Gastroesophageal sphincter (tissue), 4 donors: ENCODE measurements at regions not wholly inside any gene's neighbourhood (a gene's known extent, or its start where the extent isn't known, plus 50 kb on each side); places are given as distances from the start of the nearest gene placed in this dataset.
A peak's percentile ranks its signal among the peaks of the same experiment; 100 is the strongest.

Experiments used
- ATAC-seq: fragments of 150-250 bp; one replicate; pipeline ENCODE4 v1.9.1; 2016; ENCODE audit warnings: mild to moderate bottlenecking, moderate library complexity
- H3K27ac ChIP-seq, 4 donors: fragments of 200-600 bp; sonication (generic) in 3 of 4; 1 replicate in 3 of 4; 2 replicates in 1 of 4; pipeline ENCODE4 v1.5.1; 2016 to 2019
- H3K27me3 ChIP-seq: fragments of 200-600 bp; sonication (generic); one replicate; pipeline ENCODE4 v1.5.1; 2019
- H3K36me3 ChIP-seq, 2 donors: fragments of 200-600 bp; sonication (generic); one replicate each; pipeline ENCODE4 v1.5.1; 2019; ENCODE audit warnings: control low read depth in 1 of 2
- H3K4me1 ChIP-seq, 3 donors: fragments of 200-600 bp; sonication (generic); 1 replicate in 2 of 3; 2 replicates in 1 of 3; pipeline ENCODE4 v1.5.1; 2016 to 2019; ENCODE audit warnings: control low read depth in 2 of 3
- H3K4me3 ChIP-seq, 2 donors: fragments of 200-600 bp; sonication (generic); one replicate each; pipeline ENCODE4 v1.5.1; 2019; ENCODE audit warnings: mild to moderate bottlenecking in 1 of 2, moderate library complexity in 1 of 2
- H3K9me3 ChIP-seq, 3 donors: fragments of 200-600 bp; sonication (generic); one replicate each; pipeline ENCODE4 v1.5.1; 2017 to 2019; ENCODE audit warnings: control low read depth in 2 of 3
- CTCF ChIP-seq, 4 experiments: fragments of 200-600 bp in 2 of 4; fragments of 450-650 bp in 2 of 4; sonication (generic) in 1 of 4; IDR thresholded peaks; one replicate each; pipeline ENCODE4 v1.5.1; 2017 to 2019; ENCODE audit warnings: antibody characterized with exemption in 4 of 4, mild to moderate bottlenecking in 2 of 4, moderate library complexity in 2 of 4
- EP300 ChIP-seq: sonication (generic); formaldehyde crosslinking; IDR thresholded peaks from one replicate; pipeline ENCODE4 v1.6.1; 2017; ENCODE audit warnings: antibody characterized with exemption, mild to moderate bottlenecking
- POLR2A ChIP-seq, 2 donors: fragments of 450-650 bp; IDR thresholded peaks; one replicate each; pipeline ENCODE4 v1.6.1; 2017; ENCODE audit warnings: antibody characterized with exemption in 2 of 2, mild to moderate bottlenecking in 2 of 2, moderate library complexity in 1 of 2
- POLR2AphosphoS5 ChIP-seq: sonication (generic); formaldehyde crosslinking; IDR thresholded peaks from one replicate; pipeline ENCODE4 v1.6.1; 2017; ENCODE audit warnings: antibody characterized with exemption
- WGBS, 2 donors: methylation state at CpG; one replicate each; pipeline ENCODE4 v1.1.5; 2018; ENCODE audit warnings: low coverage in 1 of 2; 5-methylcytosine and 5-hydroxymethylcytosine counted together

GRCh38 chr1:99173900-99174299, 90.4 kb upstream of the PLPPR4 start:
- Histone ChIP-seq H3K27ac (no peak overlapping the region), H3K9me3 (no peaks in the 10 kb centered on the region), H3K27me3 (no peaks in the 10 kb centered on the region), H3K36me3 (no peaks in the 10 kb centered on the region), H3K4me3 (no peak overlapping the region), H3K4me1 (no peaks in the 10 kb centered on the region)
- no peak for ATAC-seq
- 98% methylated on average over 7 of the region's 7 CpGs; no CpG with 5 or more reads in 1 of the 2 donors for WGBS, 2 donors
- no peak for TF ChIP-seq CTCF (IDR thresholded peaks at IDR 0.05)
- no peak for TF ChIP-seq EP300
- no peak for TF ChIP-seq POLR2AphosphoS5
- no peak for TF ChIP-seq POLR2A (IDR thresholded peaks at IDR 0.05)

GRCh38 chr1:99176753-99177152, 87.5 kb upstream of the PLPPR4 start:
- Histone ChIP-seq H3K36me3 (no peaks in the 10 kb centered on the region), H3K27ac (no peak overlapping the region), H3K27me3 (no peaks in the 10 kb centered on the region), H3K4me3 (no peak overlapping the region), H3K9me3 (no peaks in the 10 kb centered on the region), H3K4me1 (peaks cover 0 to 10% (median 0%) of the 10 kb centered on the region in 3 donors)
- ATAC-seq = no peak
- TF ChIP-seq CTCF (IDR thresholded peaks at IDR 0.05) = no peak
- no peak for TF ChIP-seq EP300
- TF ChIP-seq POLR2AphosphoS5 = no peak
- no peak for TF ChIP-seq POLR2A (IDR thresholded peaks at IDR 0.05)
- WGBS, 2 donors = 21 to 83% methylated on average over 1 of the region's 1 CpG

GRCh38 chr1:99177465-99177864, 86.8 kb upstream of the PLPPR4 start:
- H3K27me3 ChIP-seq = no peaks in the 10 kb centered on the region

GRCh38 chr1:99180343-99180808, 83.9 kb upstream of the PLPPR4 start:
- Histone ChIP-seq H3K4me3 (no peak overlapping the region), H3K9me3 (no peaks in the 10 kb centered on the region), H3K4me1 (peaks cover 0 to 10% (median 0%) of the 10 kb centered on the region in 3 donors), H3K27ac (no peak overlapping the region), H3K27me3 (no peaks in the 10 kb centered on the region), H3K36me3 (no peaks in the 10 kb centered on the region)
- peak; percentile 73 for ATAC-seq
- 8 to 9% methylated on average over 3 of the region's 3 CpGs for WGBS, 2 donors
- TF ChIP-seq CTCF (IDR thresholded peaks at IDR 0.05) (peak; percentile 53 to 83 (median 82)), POLR2A (IDR thresholded peaks at IDR 0.05) (no peak)

More at GRCh38 chr1:99177465-99177864, 86.8 kb upstream of the PLPPR4 start:
- WGBS, 2 donors = 38 to 50% methylated on average over 1 of the region's 1 CpG
- peaks cover 0 to 10% (median 0%) of the 10 kb centered on the region in 3 donors for H3K4me1 ChIP-seq
- H3K9me3 ChIP-seq = no peaks in the 10 kb centered on the region
- no peak for ATAC-seq
- H3K27ac ChIP-seq = no peak overlapping the region
- TF ChIP-seq CTCF (IDR thresholded peaks at IDR 0.05) (no peak), POLR2AphosphoS5 (no peak), EP300 (no peak), POLR2A (IDR thresholded peaks at IDR 0.05) (no peak)
- H3K4me3 ChIP-seq = no peak overlapping the region
- H3K36me3 ChIP-seq = no peaks in the 10 kb centered on the region

- TF ChIP-seq CTCF (IDR thresholded peaks at IDR 0.05) (no peak), POLR2A (IDR thresholded peaks at IDR 0.05) (no peak), EP300 (no peak), POLR2AphosphoS5 (no peak)
Observed at GRCh38 chr1:99180915-99181314, 83.4 kb upstream of the PLPPR4 start.

More at GRCh38 chr1:99180915-99181314, 83.4 kb upstream of the PLPPR4 start:
- Histone ChIP-seq H3K4me3 (no peak overlapping the region), H3K27ac (no peak overlapping the region), H3K4me1 (peaks cover 0 to 10% (median 0%) of the 10 kb centered on the region in 3 donors), H3K9me3 (no peaks in the 10 kb centered on the region), H3K36me3 (no peaks in the 10 kb centered on the region), H3K27me3 (no peaks in the 10 kb centered on the region)
- 17 to 24% methylated on average over 2 of the region's 2 CpGs for WGBS, 2 donors
- ATAC-seq = no peak
